ENCODE measurements at regions not wholly inside any gene's neighbourhood (a gene's known extent, or its start where the extent isn't known, plus 50 kb on each side); places are given as distances from the start of the nearest gene placed in this dataset.

DNA sequence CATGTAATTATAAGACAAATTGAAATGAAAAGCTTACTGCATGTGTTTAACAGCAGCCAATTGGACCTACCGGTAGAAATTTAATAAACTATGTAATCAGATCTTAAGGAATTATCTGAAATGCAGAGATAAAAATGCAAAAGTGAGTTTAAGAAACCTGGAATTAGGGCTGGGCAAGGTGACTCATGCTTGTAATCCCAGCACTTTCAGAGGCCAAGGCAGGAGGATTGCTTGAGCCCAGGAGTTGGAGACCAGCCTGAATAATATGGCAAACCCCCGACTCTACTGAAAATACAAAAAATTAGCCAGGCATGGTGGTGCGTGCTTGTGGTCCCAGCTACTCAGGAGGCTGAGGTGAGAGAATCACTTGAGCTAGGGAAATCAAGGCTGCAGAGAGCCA is 74.1 kb downstream of the HFE start:
- H3K9me2 ChIP-seq (replicated peaks; ENCODE audit: control insufficient read depth, low read length) = no peaks in the 10 kb centered on the region
- TF ChIP-seq, protein P1, sequence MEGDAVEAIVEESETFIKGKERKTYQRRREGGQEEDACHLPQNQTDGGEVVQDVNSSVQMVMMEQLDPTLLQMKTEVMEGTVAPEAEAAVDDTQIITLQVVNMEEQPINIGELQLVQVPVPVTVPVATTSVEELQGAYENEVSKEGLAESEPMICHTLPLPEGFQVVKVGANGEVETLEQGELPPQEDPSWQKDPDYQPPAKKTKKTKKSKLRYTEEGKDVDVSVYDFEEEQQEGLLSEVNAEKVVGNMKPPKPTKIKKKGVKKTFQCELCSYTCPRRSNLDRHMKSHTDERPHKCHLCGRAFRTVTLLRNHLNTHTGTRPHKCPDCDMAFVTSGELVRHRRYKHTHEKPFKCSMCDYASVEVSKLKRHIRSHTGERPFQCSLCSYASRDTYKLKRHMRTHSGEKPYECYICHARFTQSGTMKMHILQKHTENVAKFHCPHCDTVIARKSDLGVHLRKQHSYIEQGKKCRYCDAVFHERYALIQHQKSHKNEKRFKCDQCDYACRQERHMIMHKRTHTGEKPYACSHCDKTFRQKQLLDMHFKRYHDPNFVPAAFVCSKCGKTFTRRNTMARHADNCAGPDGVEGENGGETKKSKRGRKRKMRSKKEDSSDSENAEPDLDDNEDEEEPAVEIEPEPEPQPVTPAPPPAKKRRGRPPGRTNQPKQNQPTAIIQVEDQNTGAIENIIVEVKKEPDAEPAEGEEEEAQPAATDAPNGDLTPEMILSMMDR (IDR thresholded peaks at IDR 0.05; ENCODE audit: low read depth, low read length, poor library complexity, severe bottlenecking) = no peak
- no peak for TF ChIP-seq EZH2phosphoT487 (IDR thresholded peaks at IDR 0.05; ENCODE audit: borderline replicate concordance, low read length)
- H3K9me3 ChIP-seq (ENCODE audit: control insufficient read depth, insufficient read depth, low read length) = no peaks in the 10 kb centered on the region
- no peaks in the 10 kb centered on the region for H4K20me1 ChIP-seq (ENCODE audit: control insufficient read depth, insufficient read depth, low read depth, low read length)
- H3K4me3 ChIP-seq (ENCODE audit: low read length) = no peak overlapping the region
- H3K27me3 ChIP-seq (ENCODE audit: control insufficient read depth, low read length) = no peaks in the 10 kb centered on the region
- H3K36me3 ChIP-seq (ENCODE audit: control insufficient read depth, low read length) = peaks cover 5% of the 10 kb centered on the region; the same call in 1 of the 2 replicates
- peaks cover 6% of the 10 kb centered on the region for H3K79me2 ChIP-seq (ENCODE audit: control insufficient read depth, low read length)
- H3K4me2 ChIP-seq (ENCODE audit: low read length) = no peak overlapping the region
- H3F3A ChIP-seq (ENCODE audit: control insufficient read depth, insufficient read depth) = peaks cover 31% of the 10 kb centered on the region
- H3K4me1 ChIP-seq (ENCODE audit: control insufficient read depth, low read length) = peaks cover 19% of the 10 kb centered on the region
- H3K27ac ChIP-seq (ENCODE audit: low read depth, low read length) = no peak overlapping the region

DNA sequence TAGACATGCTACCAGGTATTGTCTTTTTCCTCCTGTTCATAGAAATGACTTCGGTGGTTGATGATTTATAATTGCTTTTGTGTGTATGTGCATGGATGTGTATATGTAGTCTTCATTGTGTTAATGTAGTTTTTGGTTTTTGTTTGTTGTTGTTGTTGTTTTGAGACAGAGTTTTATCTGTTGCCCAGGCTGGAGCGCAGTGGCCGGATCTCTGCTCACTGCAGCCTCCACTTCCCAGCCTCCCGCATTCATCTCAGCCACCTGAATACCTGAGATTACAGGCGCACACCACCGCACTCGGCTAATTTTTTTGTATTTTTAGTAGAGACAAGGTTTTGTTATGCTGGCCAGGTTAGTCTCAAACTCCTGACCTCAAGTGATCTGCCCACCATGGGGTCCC is 75.2 kb downstream of the HFE start:
- no peaks in the 10 kb centered on the region for H3K9me3 ChIP-seq (ENCODE audit: control insufficient read depth, insufficient read depth, low read length)
- H3K4me2 ChIP-seq (ENCODE audit: low read length) = no peak overlapping the region
- peaks cover 6% of the 10 kb centered on the region for H3K79me2 ChIP-seq (ENCODE audit: control insufficient read depth, low read length)
- no peaks in the 10 kb centered on the region for H3K9me2 ChIP-seq (replicated peaks; ENCODE audit: control insufficient read depth, low read length)
- H3K4me3 ChIP-seq (ENCODE audit: low read length) = no peak overlapping the region
- H3K27me3 ChIP-seq (ENCODE audit: control insufficient read depth, low read length) = no peaks in the 10 kb centered on the region
- H3K4me1 ChIP-seq (ENCODE audit: control insufficient read depth, low read length) = peaks cover 16% of the 10 kb centered on the region
- no peaks in the 10 kb centered on the region for H4K20me1 ChIP-seq (ENCODE audit: control insufficient read depth, insufficient read depth, low read depth, low read length)
- TF ChIP-seq, protein P1 (IDR thresholded peaks at IDR 0.05; ENCODE audit: low read depth, low read length, poor library complexity, severe bottlenecking) = no peak
- no peak for TF ChIP-seq EZH2phosphoT487 (IDR thresholded peaks at IDR 0.05; ENCODE audit: borderline replicate concordance, low read length)
- H3K36me3 ChIP-seq (ENCODE audit: control insufficient read depth, low read length) = 0 out of 2 replicates have a peak, but pooled peaks cover 5% of the 10 kb centered on the region
- H3F3A ChIP-seq (ENCODE audit: control insufficient read depth, insufficient read depth) = peaks cover 21% of the 10 kb centered on the region
- H3K27ac ChIP-seq (ENCODE audit: low read depth, low read length) = no peak overlapping the region

DNA sequence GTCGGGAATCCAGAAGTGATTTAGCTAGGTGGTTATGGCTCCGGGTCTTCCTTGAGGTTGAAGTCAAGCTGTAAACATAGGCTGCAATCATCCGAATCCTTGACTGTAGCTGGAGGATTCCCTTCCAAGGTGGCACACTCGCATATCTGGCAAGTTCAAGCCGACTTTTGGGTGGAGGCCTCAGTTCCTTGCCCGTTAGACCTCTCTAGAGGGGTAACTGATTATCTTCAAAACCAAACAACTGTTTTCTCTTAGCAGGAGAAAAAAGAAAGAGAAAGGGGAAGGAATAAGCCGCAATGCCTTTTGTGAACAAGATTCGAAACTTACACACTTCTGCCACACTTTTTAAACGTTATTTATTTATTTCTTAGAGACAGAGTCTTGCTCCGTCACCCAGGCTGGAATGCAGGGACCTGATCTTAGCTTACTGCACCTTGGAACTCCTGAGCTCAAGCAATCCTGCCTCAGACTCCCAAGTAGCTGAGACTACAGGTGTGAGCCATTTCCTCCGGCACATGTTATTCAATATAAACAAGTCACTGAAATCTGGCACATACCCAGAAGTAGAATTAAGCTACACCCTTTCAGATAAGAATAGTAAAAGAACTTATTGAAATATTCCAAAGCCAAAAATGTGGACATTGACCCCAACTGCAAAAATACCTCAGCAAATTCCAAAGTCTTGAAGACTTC is 76.3 kb downstream of the HFE start:
- Histone ChIP-seq H3F3A (ENCODE audit: control insufficient read depth, insufficient read depth) (peaks cover 15% of the 10 kb centered on the region), H3K9me2 (replicated peaks; ENCODE audit: control insufficient read depth, low read length) (no peaks in the 10 kb centered on the region), H3K4me2 (ENCODE audit: low read length) (no peak overlapping the region), H4K20me1 (ENCODE audit: control insufficient read depth, insufficient read depth, low read depth, low read length) (no peaks in the 10 kb centered on the region), H3K4me3 (ENCODE audit: low read length) (no peak overlapping the region), H3K4me1 (ENCODE audit: control insufficient read depth, low read length) (peaks cover 13% of the 10 kb centered on the region), H3K27me3 (ENCODE audit: control insufficient read depth, low read length) (no peaks in the 10 kb centered on the region), H3K27ac (ENCODE audit: low read depth, low read length) (no peak overlapping the region), H3K9me3 (ENCODE audit: control insufficient read depth, insufficient read depth, low read length) (no peaks in the 10 kb centered on the region), H3K79me2 (ENCODE audit: control insufficient read depth, low read length) (peaks cover 7% of the 10 kb centered on the region), H3K36me3 (ENCODE audit: control insufficient read depth, low read length) (0 out of 2 replicates have a peak, but pooled peaks cover 5% of the 10 kb centered on the region)
- no peak for TF ChIP-seq EZH2phosphoT487 (IDR thresholded peaks at IDR 0.05; ENCODE audit: borderline replicate concordance, low read length)
- TF ChIP-seq, protein P1 (IDR thresholded peaks at IDR 0.05; ENCODE audit: low read depth, low read length, poor library complexity, severe bottlenecking) = no peak
